PC-3 (cell line): ENCODE measurements at regions not wholly inside any gene's neighbourhood (a gene's known extent, or its start where the extent isn't known, plus 50 kb on each side); places are given as distances from the start of the nearest gene placed in this dataset.

Experiments used
- ATAC-seq: fragments of 200-7000 bp; cut with Tn5 transposase; 2 replicates; pipeline ENCODE4 v1.9.1; 2020; ENCODE audit warnings: mild to moderate bottlenecking, moderate library complexity
- BruUV-seq: library from RNA; stranded (reverse); fragments of 400-500 nt; replicated peaks from 2 replicates; lab custom pipeline; 2021; lab: Mats Ljungman, UMichigan
- CTCF ChIA-PET: fragments of 300-600 bp; sonication (Branson Sonifier 250); formaldehyde crosslinking; loops from one replicate; lab custom pipeline; 2022; ENCODE audit warnings: antibody characterized with exemption; lab: Charles Lee
- POLR2A ChIA-PET: fragments of 300-600 bp; sonication (Branson Sonifier 250); formaldehyde crosslinking; loops from one replicate; lab custom pipeline; 2022; ENCODE audit warnings: antibody characterized with exemption; ENCODE audit not compliant: unreplicated experiment; lab: Charles Lee
- DNase-seq: peaks from one replicate; pipeline ENCODE4 v3.0.0-alpha.2; 2015
- H2AFZ ChIP-seq: fragments of 300-600 bp; sonication (generic); 2 replicates; pipeline ENCODE4 v1.6.0; 2016; ENCODE audit warnings: antibody characterized with exemption, low read length
- H3F3A ChIP-seq: fragments of 300-600 bp; sonication (generic); one replicate; pipeline ENCODE4 v1.6.0; 2017; ENCODE audit warnings: antibody characterized with exemption, low read length, control low read depth, mild to moderate bottlenecking; ENCODE audit not compliant: unreplicated experiment
- H3K27ac ChIP-seq: fragments of 300-600 bp; sonication (generic); 2 replicates; pipeline ENCODE4 v1.5.1; 2016; ENCODE audit warnings: mild to moderate bottlenecking, low read length
- H3K27me3 ChIP-seq: fragments of 300-600 bp; sonication (generic); 2 replicates; pipeline ENCODE4 v1.6.1; 2016; ENCODE audit warnings: low read length, mixed read lengths
- H3K36me3 ChIP-seq: fragments of 300-600 bp; sonication (generic); 2 replicates; pipeline ENCODE4 v1.6.1; 2016; ENCODE audit warnings: low read depth, mixed run types, low read length, mixed read lengths
- H3K4me1 ChIP-seq: fragments of 300-600 bp; sonication (generic); 2 replicates; pipeline ENCODE4 v1.5.1; 2016; ENCODE audit warnings: low read length; ENCODE audit not compliant: insufficient read depth
- H3K4me2 ChIP-seq: fragments of 300-600 bp; sonication (generic); 2 replicates; pipeline ENCODE4 v1.6.0; 2016; ENCODE audit warnings: low read length
- H3K4me3 ChIP-seq: fragments of 300-600 bp; sonication (generic); 2 replicates; pipeline ENCODE4 v1.5.1; 2016; ENCODE audit warnings: mild to moderate bottlenecking, low read length, mixed read lengths
- H3K79me2 ChIP-seq: fragments of 300-600 bp; sonication (generic); 2 replicates; pipeline ENCODE4 v1.6.1; 2017; ENCODE audit warnings: low read length, mixed read lengths
- H3K9ac ChIP-seq: fragments of 300-600 bp; sonication (generic); 2 replicates; pipeline ENCODE4 v1.6.0; 2016; ENCODE audit warnings: mild to moderate bottlenecking, low read length
- H3K9me2 ChIP-seq: fragments of 300-600 bp; sonication (generic); replicated peaks from 2 replicates; pipeline ENCODE4 v1.6.1; 2016; ENCODE audit warnings: mixed run types, low read length, mixed read lengths
- H3K9me3 ChIP-seq: fragments of 300-600 bp; sonication (generic); 2 replicates; pipeline ENCODE4 v1.6.1; 2016; ENCODE audit warnings: low read length, mixed read lengths
- H4K20me1 ChIP-seq: fragments of 300-600 bp; sonication (generic); 2 replicates; pipeline ENCODE4 v1.6.1; 2016; ENCODE audit warnings: low read length, mixed read lengths
- EZH2 ChIP-seq: fragments of 300-600 bp; sonication (generic); IDR thresholded peaks from one replicate; pipeline ENCODE4 v1.6.1; 2017; ENCODE audit warnings: antibody characterized with exemption, mild to moderate bottlenecking, low read length; ENCODE audit not compliant: unreplicated experiment
- EZH2phosphoT487 ChIP-seq: fragments of 300-600 bp; sonication (generic); IDR thresholded peaks from 2 replicates; pipeline ENCODE4 v1.6.1; 2018; ENCODE audit warnings: mild to moderate bottlenecking, antibody characterized with exemption, low read length, borderline replicate concordance
- intact Hi-C: fragments of 100-400 bp; cut with micrococcal nuclease; formaldehyde crosslinking; loops from 2 replicates; pipeline ENCODE4 v1.9.0; 2023
- TF ChIP-seq, protein P1 (sequence below): fragments of 300-600 bp; sonication (generic); conservative IDR thresholded peaks from 2 replicates; pipeline ENCODE4 v1.5.1; 2017; ENCODE audit warnings: antibody characterized with exemption, low read depth, mild to moderate bottlenecking, low read length

GRCh38 chr12:87163122-87163521, 866.1 kb downstream of the C12orf50 start:
- H3K79me2 ChIP-seq, result no peaks in the 10 kb centered on the region
- H3K36me3 ChIP-seq, result 0 out of 2 replicates have a peak, but pooled peaks cover 5% of the 10 kb centered on the region
- H4K20me1 ChIP-seq, result no peaks in the 10 kb centered on the region
- H3K27ac ChIP-seq, result no peak overlapping the region
- TF ChIP-seq, protein P1, sequence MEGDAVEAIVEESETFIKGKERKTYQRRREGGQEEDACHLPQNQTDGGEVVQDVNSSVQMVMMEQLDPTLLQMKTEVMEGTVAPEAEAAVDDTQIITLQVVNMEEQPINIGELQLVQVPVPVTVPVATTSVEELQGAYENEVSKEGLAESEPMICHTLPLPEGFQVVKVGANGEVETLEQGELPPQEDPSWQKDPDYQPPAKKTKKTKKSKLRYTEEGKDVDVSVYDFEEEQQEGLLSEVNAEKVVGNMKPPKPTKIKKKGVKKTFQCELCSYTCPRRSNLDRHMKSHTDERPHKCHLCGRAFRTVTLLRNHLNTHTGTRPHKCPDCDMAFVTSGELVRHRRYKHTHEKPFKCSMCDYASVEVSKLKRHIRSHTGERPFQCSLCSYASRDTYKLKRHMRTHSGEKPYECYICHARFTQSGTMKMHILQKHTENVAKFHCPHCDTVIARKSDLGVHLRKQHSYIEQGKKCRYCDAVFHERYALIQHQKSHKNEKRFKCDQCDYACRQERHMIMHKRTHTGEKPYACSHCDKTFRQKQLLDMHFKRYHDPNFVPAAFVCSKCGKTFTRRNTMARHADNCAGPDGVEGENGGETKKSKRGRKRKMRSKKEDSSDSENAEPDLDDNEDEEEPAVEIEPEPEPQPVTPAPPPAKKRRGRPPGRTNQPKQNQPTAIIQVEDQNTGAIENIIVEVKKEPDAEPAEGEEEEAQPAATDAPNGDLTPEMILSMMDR, result no peak
- TF ChIP-seq EZH2 (no peak), EZH2phosphoT487 (no peak)
- BruUV-seq, result no TSS peak
- ChIA-PET POLR2A (no interaction called here), CTCF (no interaction called here)
- H3K4me3 ChIP-seq, result no peak overlapping the region
- peaks cover 13% of the 10 kb centered on the region for H3K9me3 ChIP-seq
- peaks cover 4% of the 10 kb centered on the region for H3F3A ChIP-seq
- no peak overlapping the region for H3K4me2 ChIP-seq
- ATAC-seq, result no peak
- no peak overlapping the region for H2AFZ ChIP-seq
- peaks cover 20% of the 10 kb centered on the region for H3K4me1 ChIP-seq
- intact Hi-C loops, result loop anchor here (5.0 kb wide), 1 partner anchor 504 kb away; no protein-coding TSS in a partner anchor
- no peaks in the 10 kb centered on the region for H3K9me2 ChIP-seq
- no peak overlapping the region for H3K9ac ChIP-seq
- no peak for DNase-seq
- H3K27me3 ChIP-seq, result no peaks in the 10 kb centered on the region

- H2AFZ ChIP-seq, result no peak overlapping the region
- H3K9ac ChIP-seq, result peak overlapping the region; percentile 37
- TF ChIP-seq EZH2 (no peak), EZH2phosphoT487 (no peak)
- TF ChIP-seq, protein P1, result no peak
- H3K36me3 ChIP-seq, result 0 out of 2 replicates have a peak, but pooled peaks cover 3% of the 10 kb centered on the region
- no peak overlapping the region for H3K4me3 ChIP-seq
- ATAC-seq (peak; percentile 83), DNase-seq (peak; percentile 94)
- H4K20me1 ChIP-seq, result no peaks in the 10 kb centered on the region
- peak overlapping the region; percentile 57 for H3K4me2 ChIP-seq
- ChIA-PET CTCF (no interaction called here), POLR2A (interaction anchor here (0.6 kb wide), 1 partner anchor 10 kb away, joined by 3 read pairs; no protein-coding TSS in a partner anchor)
- intact Hi-C loops, result loop anchor here (1.0 to 5.0 kb wide), 5 partner anchors 74 to 506 kb away; no protein-coding TSS in a partner anchor
- peaks cover 8% of the 10 kb centered on the region; the same call in 1 of the 2 replicates for H3K9me3 ChIP-seq
- peak overlapping the region; percentile 88 for H3K27ac ChIP-seq
- no peaks in the 10 kb centered on the region for H3K9me2 ChIP-seq
- no peaks in the 10 kb centered on the region for H3K27me3 ChIP-seq
- no peaks in the 10 kb centered on the region for H3K79me2 ChIP-seq
- no TSS peak for BruUV-seq
- peaks cover 25% of the 10 kb centered on the region for H3K4me1 ChIP-seq
- peaks cover 4% of the 10 kb centered on the region for H3F3A ChIP-seq
These were observed 868.2 kb downstream of the C12orf50 start for GRCh38 chr12:87160848-87161601.
